ENCODE measurements at regions not wholly inside any gene's neighbourhood (a gene's known extent, or its start where the extent isn't known, plus 50 kb on each side); places are given as distances from the start of the nearest gene placed in this dataset.

DNA sequence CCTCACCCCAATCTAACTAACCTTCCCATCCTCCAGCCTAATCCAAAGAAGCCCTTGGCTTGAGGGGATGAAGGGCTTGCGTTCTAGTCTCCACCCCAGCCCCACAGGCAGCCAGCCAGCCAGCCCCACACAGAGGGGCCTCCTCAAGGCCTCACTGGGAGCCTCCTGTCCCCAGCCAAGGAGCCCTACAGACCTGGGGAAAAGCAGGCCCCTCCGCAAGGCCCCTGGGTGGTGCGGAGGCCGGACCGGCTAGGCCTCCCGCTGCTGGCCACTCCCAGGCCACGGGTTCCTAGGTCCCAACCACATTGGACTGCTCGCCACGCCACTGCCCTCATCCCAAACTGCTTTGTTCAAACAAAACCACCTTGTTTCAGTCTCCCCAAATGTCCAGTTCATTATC is 78.0 kb downstream of the ZIC5 start:
- no peak for DNase-seq (ENCODE audit: low spot score)

DNA sequence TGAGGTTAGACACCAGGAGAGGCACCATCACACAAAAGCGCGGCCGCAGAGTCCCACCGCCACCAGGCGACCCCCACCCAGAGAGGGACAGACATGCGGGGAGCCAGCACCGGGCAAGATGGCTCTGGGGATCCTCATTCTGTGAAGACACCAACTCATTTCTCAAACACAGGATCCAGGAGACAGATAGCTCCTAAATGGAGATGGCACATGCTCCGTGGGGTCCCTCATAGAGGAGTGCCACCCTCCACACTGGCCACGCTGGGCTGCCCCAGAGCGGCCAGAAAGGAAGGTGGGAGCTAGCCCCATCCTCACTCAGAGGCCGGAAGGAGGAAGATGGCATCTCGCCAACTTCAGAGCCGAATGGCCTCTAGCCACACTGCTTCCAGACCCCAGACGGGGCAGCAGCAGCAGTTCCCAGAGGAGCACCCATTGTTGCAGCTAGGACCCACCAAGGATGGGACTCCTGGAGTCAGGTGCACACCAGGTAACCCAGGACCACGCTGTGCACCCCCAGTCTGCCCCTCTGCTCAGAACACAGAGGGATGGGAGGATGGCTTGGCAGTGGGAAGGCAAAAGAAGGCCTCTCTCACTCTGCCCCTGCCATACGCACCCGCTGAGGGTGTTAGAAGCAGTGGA is 78.6 kb downstream of the ZIC5 start:
- DNase-seq (ENCODE audit: low spot score): no peak

DNA sequence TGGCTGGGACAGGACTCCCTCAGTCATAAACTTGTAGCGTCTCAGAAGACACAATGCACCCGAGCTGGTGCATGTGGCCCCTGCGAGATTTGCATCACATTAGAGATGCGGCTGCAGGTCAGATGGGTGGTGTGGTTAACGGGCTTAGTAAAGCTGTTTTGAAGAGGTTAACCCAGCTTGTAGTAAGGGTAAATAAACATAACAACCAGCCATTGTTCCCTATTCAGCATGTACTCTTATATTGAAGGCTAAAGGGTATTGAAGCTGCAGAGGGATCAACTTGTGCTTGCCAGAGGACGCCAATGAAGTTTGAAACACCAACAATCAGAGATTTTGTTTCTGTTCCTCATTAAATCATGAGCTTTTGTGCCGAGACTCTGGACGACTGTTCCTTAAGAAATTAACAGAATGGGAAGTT is 79.4 kb downstream of the ZIC5 start:
- DNase-seq (ENCODE audit: low spot score): no peak

DNA sequence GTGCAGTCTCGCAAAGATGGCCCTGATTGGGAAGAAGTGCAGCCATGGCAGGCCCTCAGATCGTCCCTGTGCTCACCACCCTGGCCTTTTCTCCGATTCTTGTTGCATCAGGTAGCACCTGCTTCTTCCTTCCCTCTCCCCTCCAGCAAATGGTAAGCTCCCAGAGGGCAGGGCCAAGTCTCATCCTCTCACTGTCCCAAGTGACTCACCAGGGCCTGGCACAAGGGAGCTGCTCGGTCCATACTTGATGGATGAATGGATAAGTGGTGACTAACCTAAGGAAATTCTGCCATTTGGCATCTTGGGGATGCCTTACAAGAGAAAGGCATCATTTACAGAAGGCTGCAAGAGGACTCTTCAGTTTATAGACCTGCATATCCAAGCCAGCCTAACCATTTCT is 84.9 kb downstream of the ZIC5 start:
- DNase-seq (ENCODE audit: low spot score): no peak

GRCh38 chr13:99884913-99885312 is 86.7 kb downstream of the ZIC5 start:
- no peak for DNase-seq (ENCODE audit: low spot score)

- no peak for DNase-seq (ENCODE audit: low spot score)
Measured at GRCh38 chr13:99883805-99884204, 87.8 kb downstream of the ZIC5 start.

- no peak for DNase-seq (ENCODE audit: low spot score)
Measured at GRCh38 chr13:99878921-99879610, 92.5 kb downstream of the ZIC5 start.

DNA sequence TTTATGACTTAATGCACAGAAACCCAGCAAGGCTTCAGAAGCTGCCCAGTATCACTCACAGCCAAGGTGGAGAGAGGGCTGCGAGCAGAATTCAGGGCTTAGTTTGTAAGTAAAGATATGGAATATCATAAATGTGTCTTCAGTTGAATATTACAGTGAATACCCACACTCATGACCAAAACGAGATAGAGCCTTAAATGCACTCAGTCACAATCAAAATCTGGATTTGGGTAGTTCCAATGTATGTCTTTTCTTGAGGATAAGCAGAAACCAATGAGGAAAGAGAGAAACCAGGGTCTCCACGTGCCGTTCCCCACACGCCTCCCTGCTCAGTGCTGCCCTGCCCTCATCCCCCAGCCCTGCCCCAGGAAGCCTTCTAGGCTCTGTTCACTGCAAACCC is 94.9 kb downstream of the ZIC5 start:
- no peak for DNase-seq (ENCODE audit: low spot score)

DNA sequence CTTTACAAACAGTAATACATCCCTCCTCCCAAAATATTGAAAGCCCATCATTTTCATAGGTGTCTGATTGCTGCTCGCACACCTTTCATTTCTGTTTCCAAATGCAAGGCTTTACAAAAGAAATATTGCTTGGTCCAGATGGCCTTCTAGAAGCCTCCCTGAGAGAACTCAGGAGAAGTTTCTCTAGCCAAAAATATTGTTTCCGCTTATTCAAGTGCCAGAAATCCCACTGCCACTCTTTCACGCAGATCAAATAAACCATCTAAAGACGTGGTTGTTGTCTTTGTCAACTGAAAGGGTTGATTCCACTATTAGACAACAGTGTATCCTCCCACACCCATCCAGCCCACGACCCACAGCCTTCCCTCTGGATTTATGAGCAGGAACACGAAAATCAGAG is 96.2 kb downstream of the ZIC5 start:
- DNase-seq (ENCODE audit: low spot score): no peak

DNA sequence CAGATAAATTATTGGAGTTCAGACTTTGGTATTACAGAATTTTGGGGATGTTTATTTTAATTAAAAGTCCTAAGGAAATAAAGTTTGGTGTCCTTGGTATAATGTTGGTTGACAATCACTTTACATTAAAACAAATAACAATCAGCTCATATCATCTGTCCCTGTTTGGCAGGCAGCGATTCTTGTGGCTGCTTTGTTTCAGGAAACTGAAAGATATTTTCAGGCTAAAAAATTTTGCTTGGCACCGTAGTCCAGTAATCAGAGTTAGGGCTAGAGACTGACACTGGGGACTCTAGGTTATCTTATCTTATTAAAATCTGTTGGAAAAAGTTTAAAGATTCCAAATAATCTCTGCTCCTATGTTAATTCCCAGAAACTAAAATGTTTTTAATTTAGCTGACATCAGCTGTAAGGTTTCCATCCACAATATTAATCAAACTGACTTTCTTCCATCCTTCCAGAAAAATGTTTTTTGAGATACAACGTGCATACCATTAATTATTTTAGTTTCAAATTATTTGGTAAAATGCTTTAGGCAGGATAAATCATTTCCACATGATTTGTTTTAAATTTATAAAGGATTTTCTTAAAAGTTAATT is 97.6 kb downstream of the ZIC5 start:
- no peak for DNase-seq (ENCODE audit: low spot score)

- DNase-seq (ENCODE audit: low spot score): no peak
Measured at GRCh38 chr13:99873141-99873540, 98.4 kb downstream of the ZIC5 start.

DNA sequence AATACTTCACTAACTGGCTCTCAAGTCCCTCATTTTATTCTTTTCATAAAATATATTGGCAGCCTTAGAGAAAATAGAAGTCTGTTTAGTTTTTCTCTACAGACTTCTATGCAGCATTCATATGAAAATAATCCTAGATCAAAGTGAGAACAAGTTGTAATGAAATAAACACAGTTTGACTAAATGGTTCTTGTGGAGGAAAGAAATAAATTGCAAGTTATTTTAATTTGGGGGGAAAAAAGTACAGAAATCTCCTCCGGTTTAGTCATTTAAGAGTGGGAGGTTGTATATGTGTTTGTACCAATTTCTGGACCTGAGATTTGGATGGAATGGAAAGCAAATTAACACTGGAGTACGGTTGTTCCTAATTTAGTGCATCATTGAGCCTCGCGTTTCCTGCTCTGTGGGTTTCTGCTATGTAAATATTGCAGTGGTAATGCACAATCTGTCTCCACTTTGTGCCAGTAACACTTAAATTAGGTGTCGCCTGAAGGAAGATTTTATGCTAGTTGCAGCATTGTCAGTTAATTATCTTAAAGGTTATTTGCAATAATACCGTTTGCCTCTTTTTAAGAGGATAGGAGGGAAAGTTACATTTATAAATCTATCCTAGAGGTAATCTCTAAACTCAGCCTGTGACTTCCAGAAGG is 100.2 kb downstream of the ZIC5 start:
- DNase-seq (ENCODE audit: low spot score): no peak

GRCh38 chr13:99870541-99870940 is 101.0 kb downstream of the ZIC5 start:
- DNase-seq (ENCODE audit: low spot score): no peak

GRCh38 chr13:99869830-99870229 is 101.7 kb downstream of the ZIC5 start:
- DNase-seq (ENCODE audit: low spot score): no peak

DNA sequence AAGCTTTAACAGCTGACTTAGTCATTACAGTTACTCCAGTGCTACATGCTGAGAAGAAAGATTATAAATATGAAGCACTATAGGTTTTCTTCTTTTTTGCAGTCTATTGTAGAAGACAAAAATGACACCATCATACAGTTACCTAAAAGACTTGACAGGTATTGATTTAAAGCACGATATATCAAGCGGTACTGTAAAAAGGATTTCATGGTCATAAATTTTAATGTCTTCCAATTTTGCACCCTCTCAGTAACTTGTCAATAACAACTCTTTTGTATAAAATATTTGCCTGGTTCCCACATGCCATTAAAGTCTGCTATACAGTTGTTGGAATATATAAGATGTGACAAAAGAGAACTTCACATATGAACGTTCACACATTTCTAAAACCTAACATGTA is 102.8 kb downstream of the ZIC5 start:
- DNase-seq (ENCODE audit: low spot score): no peak

DNA sequence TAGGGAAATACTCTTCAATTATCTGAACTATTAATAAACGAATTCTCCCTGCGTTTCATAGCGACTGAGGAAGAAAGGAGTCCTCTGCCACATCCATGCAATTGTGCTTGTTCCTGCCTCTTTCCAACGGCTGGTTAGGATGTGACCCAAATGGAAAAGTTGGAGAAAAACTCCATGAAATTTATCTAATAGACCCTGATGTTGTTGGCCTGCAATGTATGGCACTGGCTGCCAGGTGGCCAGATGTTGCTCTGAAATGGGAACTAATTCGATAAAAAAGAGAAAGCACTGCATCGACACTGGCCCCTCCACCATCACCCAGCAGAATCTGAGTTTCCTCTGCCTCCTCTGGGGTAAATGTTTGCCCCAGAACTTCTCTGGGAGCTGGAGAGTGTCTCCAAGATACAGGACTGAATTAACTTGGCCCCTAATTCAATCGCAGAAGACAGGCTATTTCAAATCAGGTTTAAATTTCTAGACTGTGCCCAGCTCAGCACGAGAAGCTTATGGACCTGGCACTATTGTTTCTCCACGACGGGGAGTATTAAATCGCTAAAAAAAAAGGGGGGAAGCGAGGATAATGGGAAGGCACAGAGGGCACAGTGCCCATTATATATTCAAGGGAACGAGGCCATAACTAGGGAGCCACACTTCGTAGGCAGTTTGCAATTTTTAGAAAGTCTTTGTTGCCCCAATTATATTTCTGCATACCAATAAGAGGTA is 103.9 kb downstream of the ZIC5 start:
- no peak for DNase-seq (ENCODE audit: low spot score)

- DNase-seq (ENCODE audit: low spot score): no peak
Measured at GRCh38 chr13:99866781-99867180, 104.8 kb downstream of the ZIC5 start.

DNA sequence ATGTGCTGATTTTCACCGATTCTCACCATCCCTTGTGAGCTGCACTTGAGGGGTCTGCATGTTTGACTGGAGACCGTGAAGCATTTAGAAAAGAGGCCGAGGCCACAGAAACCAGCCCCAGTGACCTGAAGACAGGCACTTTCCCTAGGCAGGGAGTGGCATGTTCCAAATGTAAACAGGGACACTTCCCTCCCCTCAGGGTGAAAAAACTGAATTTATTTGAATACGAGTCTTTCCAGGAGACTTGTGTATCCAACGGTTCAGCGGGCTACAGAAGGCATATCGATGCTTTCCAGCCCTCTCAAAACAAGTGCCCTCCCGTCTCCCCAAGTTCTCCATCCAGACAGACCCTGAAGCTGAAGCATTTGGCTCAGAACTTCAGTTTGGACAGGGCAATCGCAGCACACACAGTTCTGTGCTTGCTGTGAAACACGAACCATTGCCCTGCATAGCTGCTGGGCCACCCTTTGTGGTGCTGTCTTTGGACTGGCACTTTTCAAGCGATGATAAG is 106.1 kb downstream of the ZIC5 start:
- DNase-seq (ENCODE audit: low spot score): no peak

DNA sequence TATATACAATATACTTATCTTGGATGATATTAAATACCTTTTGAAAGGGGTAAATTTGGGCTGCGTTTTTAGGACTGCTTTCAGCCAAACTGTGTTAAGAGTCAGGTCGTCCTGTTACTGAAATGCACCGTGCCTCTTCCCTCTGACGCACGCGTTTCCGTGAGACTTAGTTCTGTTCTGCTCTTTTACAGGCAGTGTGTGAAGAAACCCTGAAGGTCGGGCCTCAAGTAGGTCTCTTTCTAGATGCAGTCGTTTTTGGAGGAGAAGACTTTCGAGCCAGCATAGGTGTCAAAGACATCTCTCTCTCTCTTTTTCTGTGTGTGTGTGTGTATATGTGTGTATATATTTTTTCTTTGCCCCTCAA is 107.0 kb downstream of the ZIC5 start:
- no peak for DNase-seq (ENCODE audit: low spot score)

- no peak for DNase-seq (ENCODE audit: low spot score)
Measured at GRCh38 chr13:99863789-99864626, 107.6 kb downstream of the ZIC5 start.

DNA sequence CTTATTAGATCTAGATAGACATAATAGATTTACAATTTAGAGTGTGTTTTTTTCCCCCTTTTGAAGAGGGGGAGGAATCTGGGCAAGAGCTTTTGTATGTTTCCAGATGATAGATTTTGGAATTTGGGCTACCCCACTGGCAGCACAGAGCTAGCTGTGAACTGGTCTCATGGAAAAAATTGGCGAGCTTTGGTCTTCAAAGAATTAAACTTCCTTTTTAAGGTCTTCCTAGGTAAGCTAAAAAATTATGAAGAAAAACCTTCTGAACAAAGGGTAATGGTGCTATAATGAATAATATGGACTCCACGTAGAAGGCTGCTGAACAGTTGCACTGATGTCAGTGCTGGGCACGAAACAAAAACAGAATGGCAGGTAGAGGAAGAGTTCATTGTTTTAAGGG is 109.3 kb downstream of the ZIC5 start:
- DNase-seq (ENCODE audit: low spot score): no peak

All from HT-29 (cell line).